Stomach (tissue), 4 donors: ENCODE measurements at regions not wholly inside any gene's neighbourhood (a gene's known extent, or its start where the extent isn't known, plus 50 kb on each side); places are given as distances from the start of the nearest gene placed in this dataset.

Experiments used
- CTCF ChIP-seq, 7 experiments: fragments of 450-650 bp in 4 of 7; fragments of 200-600 bp in 3 of 7; sonication (generic) in 3 of 7; IDR thresholded peaks; one replicate each; pipeline ENCODE4 v1.5.1; 2016 to 2019; ENCODE audit warnings: antibody characterized with exemption in 7 of 7, control low read depth in 2 of 7, mild to moderate bottlenecking in 1 of 7
- EP300 ChIP-seq: sonication (generic); formaldehyde crosslinking; IDR thresholded peaks from one replicate; pipeline ENCODE4 v1.6.1; 2017; ENCODE audit warnings: antibody characterized with exemption
- POLR2A ChIP-seq, 4 donors: fragments of 450-650 bp; IDR thresholded peaks; one replicate each; pipeline ENCODE4 v1.6.1; 2016; ENCODE audit warnings: antibody characterized with exemption in 4 of 4, control low read depth in 2 of 4, mild to moderate bottlenecking in 1 of 4, moderate library complexity in 1 of 4

GRCh38 chr4:168021666-168022065, 70.7 kb upstream of the ANXA10 start:
- TF ChIP-seq POLR2A (IDR thresholded peaks at IDR 0.05) = no peak
- no peak for TF ChIP-seq CTCF (IDR thresholded peaks at IDR 0.05)
- no peak for TF ChIP-seq EP300
